HFFc6 (cell line): ENCODE measurements at regions not wholly inside any gene's neighbourhood (a gene's known extent, or its start where the extent isn't known, plus 50 kb on each side); places are given as distances from the start of the nearest gene placed in this dataset.

ENCODE experiments used
- DNase-seq: peaks from one replicate; pipeline ENCODE4 v3.0.0-alpha.2; 2018
- H3K27ac Mint-ChIP-seq: 2 replicates; pipeline ENCODE4 v1.8.0; 2020; ENCODE audit warnings: mild to moderate bottlenecking, mixed read lengths
- H3K27me3 Mint-ChIP-seq: 2 replicates; pipeline ENCODE4 v1.8.0; 2021; ENCODE audit warnings: mild to moderate bottlenecking, moderate library complexity, mixed read lengths; ENCODE audit not compliant: insufficient read depth
- H3K36me3 Mint-ChIP-seq: 2 replicates; pipeline ENCODE4 v1.8.0; 2021; ENCODE audit warnings: low read depth, mixed read lengths
- H3K4me1 Mint-ChIP-seq: 2 replicates; pipeline ENCODE4 v1.8.0; 2020; ENCODE audit warnings: low read depth, mixed read lengths
- H3K4me3 Mint-ChIP-seq: 2 replicates; pipeline ENCODE4 v1.8.0; 2020; ENCODE audit warnings: mild to moderate bottlenecking, moderate library complexity, mixed read lengths
- H3K9me3 Mint-ChIP-seq: 2 replicates; pipeline ENCODE4 v1.8.0; 2020; ENCODE audit warnings: mild to moderate bottlenecking, mixed read lengths
- TF ChIP-seq, protein P1 (sequence below): fragments of 200-600 bp; sonication (generic); IDR thresholded peaks from 2 replicates; pipeline ENCODE4 v1.5.0; 2021; ENCODE audit warnings: antibody characterized with exemption, mild to moderate bottlenecking

DNA sequence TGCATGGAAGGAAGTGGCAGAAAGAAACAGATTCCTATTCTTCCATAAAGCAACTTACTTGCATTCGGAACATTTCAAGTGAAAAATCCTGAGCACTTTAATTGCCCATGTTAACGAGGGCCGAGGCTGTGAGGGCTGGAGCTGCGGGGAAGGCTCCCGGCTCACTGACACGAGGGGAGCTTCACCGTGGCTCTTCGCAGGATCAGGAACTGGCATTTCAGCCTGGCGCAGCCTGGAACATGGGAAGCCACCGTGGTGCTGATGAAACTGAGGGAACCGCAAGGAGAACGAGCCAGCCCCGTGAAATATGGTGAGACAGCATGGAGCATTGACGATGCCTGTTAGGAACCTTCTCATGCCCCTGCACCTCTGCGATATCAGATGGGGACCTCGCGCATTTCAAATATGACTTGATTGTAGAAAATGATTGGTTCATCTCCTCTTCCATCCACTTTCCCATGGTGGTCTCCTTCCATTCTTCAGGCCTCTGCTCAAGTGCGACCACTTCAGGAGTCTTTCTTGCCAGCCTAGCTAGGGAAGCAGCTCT, 236.9 kb downstream of the TBXT start:
- H3K4me3 Mint-ChIP-seq, result no peak overlapping the region

DNA sequence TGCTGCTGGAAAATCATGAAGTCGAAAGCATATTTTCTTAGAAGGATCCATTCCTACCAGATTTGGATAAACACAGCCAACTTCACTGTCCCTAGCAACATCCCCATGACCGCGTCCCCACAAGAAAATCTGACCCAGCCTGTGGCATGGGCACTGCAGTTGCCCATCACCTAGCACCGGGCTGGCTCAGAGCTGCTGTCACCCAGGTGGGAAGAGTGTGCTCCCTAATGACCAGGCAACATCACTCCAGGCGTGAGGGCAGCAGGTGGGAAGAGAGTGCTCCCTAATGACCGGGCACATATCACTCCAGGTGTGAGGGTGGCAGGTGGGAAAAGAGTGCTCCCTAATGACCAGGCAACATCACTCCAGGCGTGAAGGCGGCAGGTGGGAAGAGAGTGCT, 238.0 kb downstream of the TBXT start:
- Mint-ChIP-seq H3K4me1 (no peaks in the 10 kb centered on the region), H3K4me3 (no peak overlapping the region)
- no peak for DNase-seq

More for the DNA sequence above, 236.9 kb downstream of the TBXT start:
- DNase-seq, result no peak
- Mint-ChIP-seq H3K27ac (no peak overlapping the region), H3K9me3 (peaks cover 58% of the 10 kb centered on the region), H3K36me3 (no peaks in the 10 kb centered on the region; the same call in 1 of the 2 replicates), H3K4me1 (no peaks in the 10 kb centered on the region), H3K27me3 (no peaks in the 10 kb centered on the region; the same call in 1 of the 2 replicates)
- TF ChIP-seq, protein P1, sequence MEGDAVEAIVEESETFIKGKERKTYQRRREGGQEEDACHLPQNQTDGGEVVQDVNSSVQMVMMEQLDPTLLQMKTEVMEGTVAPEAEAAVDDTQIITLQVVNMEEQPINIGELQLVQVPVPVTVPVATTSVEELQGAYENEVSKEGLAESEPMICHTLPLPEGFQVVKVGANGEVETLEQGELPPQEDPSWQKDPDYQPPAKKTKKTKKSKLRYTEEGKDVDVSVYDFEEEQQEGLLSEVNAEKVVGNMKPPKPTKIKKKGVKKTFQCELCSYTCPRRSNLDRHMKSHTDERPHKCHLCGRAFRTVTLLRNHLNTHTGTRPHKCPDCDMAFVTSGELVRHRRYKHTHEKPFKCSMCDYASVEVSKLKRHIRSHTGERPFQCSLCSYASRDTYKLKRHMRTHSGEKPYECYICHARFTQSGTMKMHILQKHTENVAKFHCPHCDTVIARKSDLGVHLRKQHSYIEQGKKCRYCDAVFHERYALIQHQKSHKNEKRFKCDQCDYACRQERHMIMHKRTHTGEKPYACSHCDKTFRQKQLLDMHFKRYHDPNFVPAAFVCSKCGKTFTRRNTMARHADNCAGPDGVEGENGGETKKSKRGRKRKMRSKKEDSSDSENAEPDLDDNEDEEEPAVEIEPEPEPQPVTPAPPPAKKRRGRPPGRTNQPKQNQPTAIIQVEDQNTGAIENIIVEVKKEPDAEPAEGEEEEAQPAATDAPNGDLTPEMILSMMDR, result no peak

DNA sequence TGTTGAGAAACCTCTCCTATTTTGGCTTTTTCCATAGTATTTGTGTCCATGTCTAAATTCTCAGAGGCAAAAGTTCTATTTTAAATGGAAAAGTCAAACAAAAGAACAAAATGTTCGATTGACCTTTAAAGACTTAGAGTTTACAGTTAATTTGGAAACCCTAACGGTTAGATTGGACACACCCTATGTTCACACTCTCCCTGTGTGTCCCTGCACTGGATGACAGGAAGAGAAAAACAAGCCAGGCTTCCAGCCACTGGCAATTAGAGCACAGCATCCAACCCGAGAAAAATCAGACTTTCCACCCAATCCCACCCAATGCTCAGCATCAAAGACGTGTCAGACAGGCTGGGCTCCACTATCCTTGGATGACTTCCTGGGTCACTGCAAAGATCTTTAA, 241.3 kb downstream of the TBXT start:
- no peak overlapping the region for H3K27ac Mint-ChIP-seq
- no peaks in the 10 kb centered on the region for H3K27me3 Mint-ChIP-seq
- H3K9me3 Mint-ChIP-seq, result peaks cover 57% of the 10 kb centered on the region
- DNase-seq, result no peak
- no peaks in the 10 kb centered on the region for H3K4me1 Mint-ChIP-seq
- H3K36me3 Mint-ChIP-seq, result peaks cover 7% of the 10 kb centered on the region
- TF ChIP-seq, protein P1, result no peak
- H3K4me3 Mint-ChIP-seq, result no peak overlapping the region

More for the DNA sequence above, 238.0 kb downstream of the TBXT start:
- Mint-ChIP-seq H3K27ac (no peak overlapping the region), H3K36me3 (no peaks in the 10 kb centered on the region; the same call in 1 of the 2 replicates), H3K9me3 (peaks cover 52% of the 10 kb centered on the region), H3K27me3 (no peaks in the 10 kb centered on the region; the same call in 1 of the 2 replicates)
- TF ChIP-seq, protein P1, result no peak

DNA sequence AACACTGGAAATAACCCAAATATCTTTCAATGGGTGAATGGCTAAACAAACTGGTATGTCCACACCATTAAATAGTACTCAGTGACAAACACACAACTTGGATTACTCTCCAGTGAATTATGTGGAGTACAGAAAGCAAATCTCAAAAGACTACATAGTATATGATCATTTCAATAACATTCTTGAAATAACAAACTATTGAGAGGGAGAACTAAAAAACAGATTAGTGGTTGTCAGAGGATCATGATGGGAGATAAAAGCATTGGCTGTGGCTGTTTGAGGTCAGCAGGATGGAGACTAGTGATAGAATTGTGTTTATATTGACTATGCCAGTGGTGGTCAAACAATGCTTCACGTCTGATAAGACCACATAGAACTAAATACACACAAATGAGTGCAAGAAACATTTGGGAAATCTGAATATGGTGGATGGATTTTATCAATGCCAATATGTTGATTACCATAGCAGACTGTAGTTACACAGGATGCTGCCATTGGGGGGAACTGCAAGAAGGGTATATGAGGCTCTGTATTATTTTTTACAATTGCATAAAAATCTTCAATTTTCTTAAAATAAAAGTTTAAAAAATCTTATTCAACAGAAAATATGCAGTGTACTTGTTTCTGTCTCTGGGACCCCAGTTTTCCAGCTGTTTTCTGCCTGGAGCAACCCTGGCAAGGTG, 242.0 kb downstream of the TBXT start:
- Mint-ChIP-seq H3K9me3 (peaks cover 55% of the 10 kb centered on the region), H3K27ac (no peak overlapping the region), H3K36me3 (peaks cover 9% of the 10 kb centered on the region), H3K4me1 (no peaks in the 10 kb centered on the region), H3K4me3 (no peak overlapping the region), H3K27me3 (no peaks in the 10 kb centered on the region)
- DNase-seq, result no peak
- TF ChIP-seq, protein P1, result no peak

DNA sequence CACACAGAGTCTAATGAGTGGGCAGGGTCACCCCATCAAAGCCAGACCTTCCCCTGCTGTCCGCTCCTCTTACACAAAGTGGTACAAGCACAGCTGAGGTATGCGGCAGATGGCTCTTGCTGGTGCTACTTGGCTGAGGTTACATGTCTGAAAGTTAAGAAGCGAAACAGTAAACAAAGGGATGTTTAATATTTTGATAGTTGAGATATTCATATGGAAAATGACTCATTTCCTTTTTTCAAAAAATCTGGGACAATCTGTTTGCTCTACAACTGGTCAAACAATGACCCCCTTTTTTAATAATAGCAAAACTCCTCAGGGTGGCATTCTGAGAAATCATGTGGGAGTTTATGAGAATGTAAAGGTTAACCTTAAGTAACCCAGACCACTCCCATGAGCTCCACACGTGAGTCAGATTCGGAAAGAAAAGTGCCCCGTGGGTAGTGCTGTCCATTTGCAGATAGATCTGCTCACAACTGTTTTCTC, 245.3 kb downstream of the TBXT start:
- H3K9me3 Mint-ChIP-seq, result peaks cover 31% of the 10 kb centered on the region
- peaks cover 9% of the 10 kb centered on the region for H3K36me3 Mint-ChIP-seq
- H3K4me3 Mint-ChIP-seq, result no peak overlapping the region
- no peak for DNase-seq
- TF ChIP-seq, protein P1, result no peak
- no peaks in the 10 kb centered on the region for H3K27me3 Mint-ChIP-seq
- H3K27ac Mint-ChIP-seq, result no peak overlapping the region
- H3K4me1 Mint-ChIP-seq, result no peaks in the 10 kb centered on the region
